ENCODE measurements at regions not wholly inside any gene's neighbourhood (a gene's known extent, or its start where the extent isn't known, plus 50 kb on each side); places are given as distances from the start of the nearest gene placed in this dataset.

DNA sequence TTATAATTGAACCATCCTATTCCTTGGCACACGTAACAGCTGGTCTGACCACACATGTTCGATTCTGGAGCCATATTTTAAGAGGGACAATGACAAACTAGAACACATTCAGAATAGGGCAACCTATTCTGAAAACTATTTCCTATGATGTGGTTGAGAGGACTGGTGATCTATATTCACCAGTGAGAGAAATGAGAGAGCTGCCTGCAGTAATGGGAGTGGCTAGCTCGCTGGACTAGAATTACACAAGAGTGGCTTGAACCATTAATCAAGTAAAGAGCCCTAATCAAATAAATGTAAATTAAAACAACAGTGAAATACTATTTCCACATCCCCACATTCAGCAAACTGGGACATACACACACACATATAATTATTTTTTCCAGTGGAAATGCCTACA lies 55.3 kb upstream of the LY86 start:
- no peak for DNase-seq

- no peak for DNase-seq
These were observed 54.1 kb upstream of the LY86 start for GRCh38 chr6:6534399-6534798.

DNA sequence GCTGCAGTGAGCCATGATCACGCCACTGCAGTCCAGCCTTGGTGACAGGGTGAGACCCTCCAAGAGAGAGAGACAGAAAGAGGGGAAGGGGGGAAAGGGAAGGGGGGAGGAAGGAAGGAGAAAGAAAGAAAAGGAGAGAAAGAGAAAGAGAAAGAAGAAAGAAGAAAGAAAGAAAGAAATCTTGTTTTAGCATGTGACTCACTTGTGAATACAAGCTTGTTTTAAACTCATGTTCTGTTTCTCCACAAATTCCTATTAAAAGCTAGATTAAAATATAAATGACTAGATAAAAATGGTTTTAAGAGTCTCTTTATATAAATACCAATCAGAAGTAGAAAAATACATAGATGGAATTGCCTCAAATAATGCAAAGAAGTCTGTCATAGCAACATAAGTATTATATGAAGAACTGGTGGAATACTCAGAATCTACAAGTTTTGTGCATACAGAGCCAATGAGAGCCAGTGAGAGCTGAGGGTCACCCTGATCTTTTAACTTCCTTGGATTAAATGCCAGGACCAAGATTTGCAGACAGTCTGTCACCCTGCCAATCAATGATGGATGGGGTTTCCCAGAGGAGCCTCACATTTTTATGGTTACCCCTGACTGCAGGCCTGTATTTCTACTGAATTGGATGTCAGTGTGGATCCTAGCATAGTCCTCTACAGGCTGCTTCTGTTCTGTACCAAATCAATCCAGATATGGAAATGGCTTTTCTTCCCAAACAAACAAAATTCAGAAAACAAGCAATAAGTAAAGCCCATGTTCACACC lies 50.8 kb upstream of the LY86 start:
- DNase-seq, result no peak

DNA sequence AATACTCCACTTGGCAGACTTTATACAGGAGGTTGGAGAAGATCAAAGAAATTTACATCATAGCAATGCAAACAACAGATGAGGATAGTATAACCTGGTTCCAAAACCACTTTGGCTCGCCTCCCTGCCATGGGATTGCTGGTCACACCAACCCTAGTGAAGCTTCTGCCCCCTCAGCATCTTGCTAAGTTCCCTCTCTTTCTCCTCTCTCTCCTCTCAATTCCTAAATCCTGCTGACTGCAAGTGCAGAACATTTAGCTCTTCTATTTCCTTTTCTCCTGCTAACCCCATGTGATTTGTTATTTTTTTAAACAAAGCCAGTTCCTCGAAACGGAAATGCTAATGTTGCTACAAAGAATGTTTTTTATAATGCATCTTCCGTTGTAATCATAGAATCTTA lies 50.3 kb upstream of the LY86 start:
- DNase-seq, result no peak

Data from stimulated activated naive CD4-positive, alpha-beta T cell treated with Interleukin-2 at 50 U/mL for 16 hours (primary cell).